K562 (cell line): ENCODE measurements at regions not wholly inside any gene's neighbourhood (a gene's known extent, or its start where the extent isn't known, plus 50 kb on each side); places are given as distances from the start of the nearest gene placed in this dataset.

ENCODE experiments used
- FOXM1 ChIP-seq, 2 experiments: fragments of 450-650 bp in 1 of 2; sonication (generic) in 1 of 2; formaldehyde crosslinking in 1 of 2; IDR thresholded peaks; 2 replicates each; pipeline versions ENCODE4 v1.6.1 to v1.9.0; 2017 to 2022; ENCODE audit warnings: low read depth in 2 of 2, mild to moderate bottlenecking in 2 of 2, missing genetic modification reagents in 1 of 2, moderate library complexity in 1 of 2
- POLR2AphosphoS2 ChIP-seq: IDR thresholded peaks from 2 replicates; pipeline ENCODE4 v1.6.1; 2012; ENCODE audit warnings: low read length, improper control_type of control experiment
- SP1 ChIP-seq: sonication (generic); formaldehyde crosslinking; IDR thresholded peaks from 2 replicates; pipeline ENCODE4 v1.8.1; 2022; ENCODE audit warnings: mild to moderate bottlenecking, missing genetic modification reagents
- TF ChIP-seq, protein P1 (sequence below), 3 experiments: IDR thresholded peaks in 2 of 3; conservative IDR thresholded peaks in 1 of 3; 2 replicates each; pipeline ENCODE4 v1.5.1; 2011 to 2012; ENCODE audit warnings: low read length in 3 of 3, mild to moderate bottlenecking in 3 of 3, control low read depth in 2 of 3, improper control_type of control experiment in 1 of 3, inconsistent platforms in 1 of 3, low read depth in 1 of 3, mixed read lengths in 1 of 3, moderate library complexity in 1 of 3; ENCODE audit not compliant: insufficient read depth in 2 of 3

GRCh38 chr3:67884345-67884744 is 229.9 kb upstream of the SUCLG2 start:
- TF ChIP-seq POLR2AphosphoS2 (no peak), SP1 (CRISPR knock-in tag) (no peak), FOXM1 (IDR thresholded peaks at IDR 0.05; ENCODE audit: low read depth) (no peak), FOXM1 (CRISPR knock-in tag; IDR thresholded peaks at IDR 0.05; ENCODE audit: low read depth) (no peak)
- TF ChIP-seq, protein P1, sequence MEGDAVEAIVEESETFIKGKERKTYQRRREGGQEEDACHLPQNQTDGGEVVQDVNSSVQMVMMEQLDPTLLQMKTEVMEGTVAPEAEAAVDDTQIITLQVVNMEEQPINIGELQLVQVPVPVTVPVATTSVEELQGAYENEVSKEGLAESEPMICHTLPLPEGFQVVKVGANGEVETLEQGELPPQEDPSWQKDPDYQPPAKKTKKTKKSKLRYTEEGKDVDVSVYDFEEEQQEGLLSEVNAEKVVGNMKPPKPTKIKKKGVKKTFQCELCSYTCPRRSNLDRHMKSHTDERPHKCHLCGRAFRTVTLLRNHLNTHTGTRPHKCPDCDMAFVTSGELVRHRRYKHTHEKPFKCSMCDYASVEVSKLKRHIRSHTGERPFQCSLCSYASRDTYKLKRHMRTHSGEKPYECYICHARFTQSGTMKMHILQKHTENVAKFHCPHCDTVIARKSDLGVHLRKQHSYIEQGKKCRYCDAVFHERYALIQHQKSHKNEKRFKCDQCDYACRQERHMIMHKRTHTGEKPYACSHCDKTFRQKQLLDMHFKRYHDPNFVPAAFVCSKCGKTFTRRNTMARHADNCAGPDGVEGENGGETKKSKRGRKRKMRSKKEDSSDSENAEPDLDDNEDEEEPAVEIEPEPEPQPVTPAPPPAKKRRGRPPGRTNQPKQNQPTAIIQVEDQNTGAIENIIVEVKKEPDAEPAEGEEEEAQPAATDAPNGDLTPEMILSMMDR (IDR thresholded peaks at IDR 0.05 in 2 of 3, conservative IDR thresholded peaks at IDR 0.05 in 1 of 3; ENCODE audit: insufficient read depth in 2 of 3, low read depth in 1 of 3, low read length in 3 of 3), result no peak
